ENCODE measurements at regions not wholly inside any gene's neighbourhood (a gene's known extent, or its start where the extent isn't known, plus 50 kb on each side); places are given as distances from the start of the nearest gene placed in this dataset.

DNA sequence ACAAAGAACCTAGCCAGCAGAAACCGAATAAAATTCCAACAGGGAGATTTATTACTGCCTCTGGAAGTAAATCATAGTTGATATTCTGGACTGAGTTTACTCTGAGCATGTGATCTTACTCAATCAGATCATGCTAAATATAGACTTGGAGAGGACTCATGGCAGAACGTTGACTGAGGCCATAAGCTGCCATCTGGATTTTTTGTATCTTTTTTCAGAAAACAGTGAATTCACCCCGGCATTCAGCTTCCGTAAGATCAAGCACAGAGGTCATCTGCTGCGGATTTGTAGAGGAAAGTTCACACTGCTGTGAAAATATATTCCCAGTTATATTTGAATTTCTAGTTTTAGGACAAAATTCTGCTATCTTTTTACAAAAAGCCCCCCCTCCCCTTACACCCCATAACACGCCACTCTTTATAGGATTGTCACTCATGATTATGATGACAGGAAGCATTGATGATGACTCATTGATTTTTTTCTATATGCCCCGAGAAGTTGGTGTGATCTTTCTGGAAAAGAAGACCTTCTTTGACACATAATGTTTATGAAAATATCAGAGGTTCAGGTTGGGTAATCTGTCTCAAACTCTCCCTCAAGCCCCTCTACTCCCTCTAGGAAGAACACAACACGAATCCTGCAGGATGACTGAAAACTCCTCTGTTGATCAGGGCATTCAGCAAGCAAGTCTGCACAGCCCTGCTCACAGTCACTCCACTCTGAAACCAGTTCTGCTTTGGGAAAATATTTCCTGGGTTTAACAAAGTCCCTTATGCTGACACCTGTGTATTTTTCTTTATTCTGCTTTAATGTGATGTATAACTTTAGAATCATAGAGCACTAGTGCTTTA, 70.8 kb downstream of the NXNL2 start:
- Histone ChIP-seq H4K8ac (ENCODE audit: low read depth in 2 of 2, low read length in 2 of 2) (no peak overlapping the region), H4K20me1 (ENCODE audit: insufficient read depth, low read length) (no peaks in the 10 kb centered on the region), H2AK9ac (replicated peaks; ENCODE audit: low read depth, low read length, poor library complexity) (no peak overlapping the region), H3K23ac (ENCODE audit: low read depth, low read length) (no peak overlapping the region), H3K4me3 (ENCODE audit: insufficient read depth, low read depth, low read length) (no peak overlapping the region), H3K9ac (ENCODE audit: low read depth, low read length) (no peak overlapping the region), H3K56ac (ENCODE audit: extremely low read depth, insufficient read depth, low read length) (no peak overlapping the region), H2BK15ac (ENCODE audit: low read depth, low read length) (no peak overlapping the region), H3K27ac (ENCODE audit: insufficient read depth, low read length) (no peak overlapping the region), H2BK5ac (ENCODE audit: low read depth, low read length, poor library complexity, severe bottlenecking) (no peak overlapping the region), H3K4ac (ENCODE audit: low read depth, low read length) (no peak overlapping the region), H3K4me2 (ENCODE audit: low read depth, low read length) (0 out of 2 replicates have a peak overlapping the region, but pooled peaks have one; percentile 21), H3K36me3 (ENCODE audit: control insufficient read depth, insufficient read depth, low read length) (no peaks in the 10 kb centered on the region), H2AK5ac (ENCODE audit: low read depth, low read length) (no peak overlapping the region), H3K79me1 (ENCODE audit: low read depth in 1 of 2, low read length in 2 of 2) (no peaks in the 10 kb centered on the region), H2BK120ac (ENCODE audit: low read depth, low read length) (no peak overlapping the region), H2AFZ (replicated peaks; ENCODE audit: low read length, poor library complexity) (no peak overlapping the region), H2BK20ac (ENCODE audit: low read depth, low read length) (no peak overlapping the region), H3K27me3 (ENCODE audit: control insufficient read depth, insufficient read depth, low read length) (no peaks in the 10 kb centered on the region), H3K9me3 (ENCODE audit: control insufficient read depth, insufficient read depth, low read length) (no peaks in the 10 kb centered on the region), H3K18ac (ENCODE audit: low read depth, low read length) (peak overlapping the region; percentile 81; the same call in 1 of the 2 replicates), H3K14ac (replicated peaks; ENCODE audit: low read depth, low read length) (no peak overlapping the region), H4K91ac (ENCODE audit: insufficient read depth, low read depth, low read length) (no peak overlapping the region), H3K4me1 (ENCODE audit: control insufficient read depth, insufficient read depth, low read length) (no peaks in the 10 kb centered on the region), H3K9me1 (ENCODE audit: insufficient read depth, low read length) (no peaks in the 10 kb centered on the region), H4K5ac (ENCODE audit: low read depth, low read length) (no peak overlapping the region)
- 0% methylated on average over 1 of the region's 8 CpGs; no CpG with 5 or more reads in 1 of the 2 experiments for WGBS, 2 experiments (ENCODE audit: extremely low coverage in 2 of 2, insufficient read length in 1 of 2)
- DNase-seq (peak; percentile 54), ATAC-seq (ENCODE audit: low read depth) (peak; percentile 60)
- no TSS peak for BruUV-seq (replicated peaks)
- CTCF ChIA-PET = no interaction called here
- TF ChIP-seq BHLHE40 (IDR thresholded peaks at IDR 0.05; ENCODE audit: low read depth, low read length) (peak; percentile 61), POLR2A (IDR thresholded peaks at IDR 0.05; ENCODE audit: low read depth, low read length) (no peak), CEBPB (IDR thresholded peaks at IDR 0.05; ENCODE audit: low read depth, low read length) (no peak)
- TF ChIP-seq, protein P1, sequence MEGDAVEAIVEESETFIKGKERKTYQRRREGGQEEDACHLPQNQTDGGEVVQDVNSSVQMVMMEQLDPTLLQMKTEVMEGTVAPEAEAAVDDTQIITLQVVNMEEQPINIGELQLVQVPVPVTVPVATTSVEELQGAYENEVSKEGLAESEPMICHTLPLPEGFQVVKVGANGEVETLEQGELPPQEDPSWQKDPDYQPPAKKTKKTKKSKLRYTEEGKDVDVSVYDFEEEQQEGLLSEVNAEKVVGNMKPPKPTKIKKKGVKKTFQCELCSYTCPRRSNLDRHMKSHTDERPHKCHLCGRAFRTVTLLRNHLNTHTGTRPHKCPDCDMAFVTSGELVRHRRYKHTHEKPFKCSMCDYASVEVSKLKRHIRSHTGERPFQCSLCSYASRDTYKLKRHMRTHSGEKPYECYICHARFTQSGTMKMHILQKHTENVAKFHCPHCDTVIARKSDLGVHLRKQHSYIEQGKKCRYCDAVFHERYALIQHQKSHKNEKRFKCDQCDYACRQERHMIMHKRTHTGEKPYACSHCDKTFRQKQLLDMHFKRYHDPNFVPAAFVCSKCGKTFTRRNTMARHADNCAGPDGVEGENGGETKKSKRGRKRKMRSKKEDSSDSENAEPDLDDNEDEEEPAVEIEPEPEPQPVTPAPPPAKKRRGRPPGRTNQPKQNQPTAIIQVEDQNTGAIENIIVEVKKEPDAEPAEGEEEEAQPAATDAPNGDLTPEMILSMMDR (conservative IDR thresholded peaks at IDR 0.05; ENCODE audit: low read depth, low read length) = no peak
- TF ChIP-seq, protein P2, sequence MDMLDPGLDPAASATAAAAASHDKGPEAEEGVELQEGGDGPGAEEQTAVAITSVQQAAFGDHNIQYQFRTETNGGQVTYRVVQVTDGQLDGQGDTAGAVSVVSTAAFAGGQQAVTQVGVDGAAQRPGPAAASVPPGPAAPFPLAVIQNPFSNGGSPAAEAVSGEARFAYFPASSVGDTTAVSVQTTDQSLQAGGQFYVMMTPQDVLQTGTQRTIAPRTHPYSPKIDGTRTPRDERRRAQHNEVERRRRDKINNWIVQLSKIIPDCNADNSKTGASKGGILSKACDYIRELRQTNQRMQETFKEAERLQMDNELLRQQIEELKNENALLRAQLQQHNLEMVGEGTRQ (IDR thresholded peaks at IDR 0.05; ENCODE audit: low read depth, low read length) = no peak
- in situ Hi-C loops (cut with MboI; ENCODE audit: low sequenced_read_pairs) = no loop called here
- dilution Hi-C loops (cut with HindIII; ENCODE audit: low sequenced_read_pairs, unreplicated experiment) = no loop called here
- intact Hi-C loops (cut with micrococcal nuclease) = no loop called here
- POLR2A ChIA-PET (ENCODE audit: unreplicated experiment) = no interaction called here

Data from IMR-90 (cell line).